Esophagus (tissue), 2 donors: ENCODE measurements at regions not wholly inside any gene's neighbourhood (a gene's known extent, or its start where the extent isn't known, plus 50 kb on each side); places are given as distances from the start of the nearest gene placed in this dataset.

Source experiments
- H3K27ac ChIP-seq, 2 donors: one replicate each; pipeline ENCODE4 v1.5.1; 2013; ENCODE audit warnings: low read depth in 2 of 2, mild to moderate bottlenecking in 2 of 2, inconsistent platforms in 1 of 2, low read length in 1 of 2, moderate library complexity in 1 of 2
- H3K27me3 ChIP-seq, 2 donors: one replicate each; pipeline ENCODE4 v1.6.1; 2013; ENCODE audit warnings: low read length in 2 of 2, control low read depth in 1 of 2, mild to moderate bottlenecking in 1 of 2; ENCODE audit not compliant: insufficient read depth in 2 of 2, control insufficient read depth in 1 of 2
- H3K36me3 ChIP-seq, 2 donors: one replicate each; pipeline ENCODE4 v1.6.1; 2013; ENCODE audit warnings: low read length in 1 of 2; ENCODE audit not compliant: control insufficient read depth in 2 of 2, insufficient read depth in 2 of 2
- H3K4me1 ChIP-seq, 2 donors: one replicate each; pipeline ENCODE4 v1.6.1; 2013; ENCODE audit warnings: low read length in 1 of 2; ENCODE audit not compliant: control insufficient read depth in 2 of 2, insufficient read depth in 2 of 2
- H3K4me3 ChIP-seq, 2 donors: one replicate each; pipeline ENCODE4 v1.5.1; 2013; ENCODE audit warnings: low read length in 2 of 2, mild to moderate bottlenecking in 2 of 2, low read depth in 1 of 2, moderate library complexity in 1 of 2
- H3K9me3 ChIP-seq, 2 donors: one replicate each; pipeline ENCODE4 v1.6.1; 2013; ENCODE audit warnings: mild to moderate bottlenecking in 2 of 2, low read depth in 1 of 2, low read length in 1 of 2, moderate library complexity in 1 of 2; ENCODE audit not compliant: control insufficient read depth in 2 of 2, insufficient read depth in 1 of 2
- WGBS, 2 donors: extraction: QIAGEN DNeasy Blood & Tissue Kit; methylation state at CpG; one replicate each; pipeline ENCODE4 v1.1.7; 2013; 5-methylcytosine and 5-hydroxymethylcytosine counted together
- donor health status: healthy with polysubstance abuse.
- donor health status: Bipolar disorder and iron deficiency.

GRCh38 chr1:218617986-218618385 is 272.9 kb downstream of the TGFB2 start:
- Histone ChIP-seq H3K27me3 (no peaks in the 10 kb centered on the region), H3K27ac (no peak overlapping the region), H3K4me1 (no peaks in the 10 kb centered on the region), H3K36me3 (no peaks in the 10 kb centered on the region), H3K4me3 (no peak overlapping the region), H3K9me3 (no peaks in the 10 kb centered on the region)

- 67 to 85% methylated on average over 1 of the region's 1 CpG for WGBS, 2 donors
- H3K27me3 ChIP-seq = no peaks in the 10 kb centered on the region
- H3K27ac ChIP-seq = no peak overlapping the region
- H3K9me3 ChIP-seq = no peaks in the 10 kb centered on the region
- H3K4me1 ChIP-seq = no peaks in the 10 kb centered on the region
- H3K4me3 ChIP-seq = no peak overlapping the region
- no peaks in the 10 kb centered on the region for H3K36me3 ChIP-seq
Measured at GRCh38 chr1:218620956-218621355, 275.8 kb downstream of the TGFB2 start.

DNA sequence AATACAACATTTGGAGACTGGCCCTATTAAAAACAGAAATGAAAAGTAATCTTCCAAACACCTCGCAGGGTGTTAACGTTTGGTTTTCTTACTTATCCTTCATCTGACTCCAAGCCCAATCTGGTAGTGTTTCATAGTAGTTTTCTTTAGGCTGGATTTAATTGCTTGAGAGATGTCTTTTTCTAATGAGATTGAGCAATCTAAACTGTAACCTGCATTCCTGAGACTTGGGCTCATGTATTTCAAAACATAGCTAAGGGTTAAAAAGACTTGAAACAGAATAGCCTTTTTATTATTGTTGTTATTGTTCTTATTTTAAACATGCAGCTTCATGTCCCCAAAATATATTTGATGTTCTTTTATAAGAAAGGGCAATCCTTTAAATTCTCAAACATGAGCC is 278.9 kb downstream of the TGFB2 start:
- Histone ChIP-seq H3K36me3 (no peaks in the 10 kb centered on the region), H3K4me1 (no peaks in the 10 kb centered on the region), H3K4me3 (no peak overlapping the region), H3K9me3 (no peaks in the 10 kb centered on the region), H3K27me3 (no peaks in the 10 kb centered on the region), H3K27ac (no peak overlapping the region)
- WGBS, 2 donors = 57 to 75% methylated on average over 2 of the region's 2 CpGs

DNA sequence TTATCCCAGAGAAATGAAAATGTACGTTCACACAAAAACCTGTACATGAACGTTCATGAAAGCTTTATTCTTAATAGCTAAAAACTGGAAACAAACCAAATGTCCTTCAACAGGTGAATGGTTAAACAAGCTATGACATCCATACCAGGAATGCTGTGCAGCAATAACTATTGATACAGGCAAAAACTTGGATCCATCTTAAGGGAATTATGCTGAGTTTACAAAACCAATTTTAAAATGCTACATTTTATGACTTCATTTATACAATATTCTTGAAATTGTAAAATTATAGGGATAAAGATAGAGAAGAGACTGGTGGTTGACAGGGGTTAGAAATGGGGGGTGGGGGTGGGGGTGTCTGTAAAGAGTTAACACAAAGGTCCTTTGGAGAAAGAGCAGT is 280.3 kb downstream of the TGFB2 start:
- H3K36me3 ChIP-seq = no peaks in the 10 kb centered on the region
- 39 to 57% methylated on average over 2 of the region's 2 CpGs for WGBS, 2 donors
- H3K4me3 ChIP-seq = no peak overlapping the region

DNA sequence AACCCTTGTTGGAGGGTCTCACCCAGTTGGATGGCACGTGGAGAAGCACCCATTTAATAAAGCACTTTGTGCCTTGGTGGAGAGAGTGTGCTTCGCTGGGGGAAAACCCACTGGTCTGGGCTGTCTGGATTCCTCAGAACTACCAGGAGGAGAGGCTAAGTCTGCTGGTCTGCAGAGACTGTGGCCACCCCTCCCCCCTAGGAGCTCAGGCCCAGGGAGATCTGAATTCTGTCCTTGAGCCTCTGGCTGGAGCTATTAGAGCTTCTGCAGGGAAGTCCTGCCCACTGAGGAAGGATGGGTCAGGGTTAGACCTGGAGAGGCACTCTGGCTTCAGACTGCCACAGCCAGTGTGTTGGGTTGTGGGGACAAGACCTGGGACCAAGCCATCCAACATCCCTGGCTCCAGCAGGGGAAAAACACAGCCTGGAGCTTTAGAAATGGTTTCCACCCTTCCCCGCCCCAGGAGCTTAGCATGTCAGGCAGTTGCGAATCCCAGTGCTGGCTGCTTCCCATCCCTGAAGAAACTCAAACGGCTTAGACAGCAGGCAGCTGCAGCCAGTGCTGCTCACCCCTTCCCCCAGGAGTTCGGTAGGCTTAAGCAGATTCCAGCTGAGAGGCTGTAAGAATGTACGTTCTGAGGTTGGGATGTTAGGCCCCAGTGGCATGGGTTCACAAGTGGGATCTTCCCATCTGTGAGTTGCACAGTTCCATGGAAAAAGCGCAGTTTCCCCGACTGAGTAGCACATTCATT is 288.3 kb downstream of the TGFB2 start:
- no peaks in the 10 kb centered on the region for H3K27me3 ChIP-seq
- peak overlapping the region; percentile 59 to 78 for H3K27ac ChIP-seq
- H3K9me3 ChIP-seq = no peaks in the 10 kb centered on the region
- no peak overlapping the region for H3K4me3 ChIP-seq
- WGBS, 2 donors = 55 to 67% methylated on average over 9 of the region's 9 CpGs
- no peaks in the 10 kb centered on the region for H3K36me3 ChIP-seq
- peaks cover 0 to 7% of the 10 kb centered on the region in 2 donors for H3K4me1 ChIP-seq

More for the DNA sequence above, 280.3 kb downstream of the TGFB2 start:
- Histone ChIP-seq H3K27me3 (no peaks in the 10 kb centered on the region), H3K4me1 (no peaks in the 10 kb centered on the region), H3K9me3 (no peaks in the 10 kb centered on the region), H3K27ac (no peak overlapping the region)

DNA sequence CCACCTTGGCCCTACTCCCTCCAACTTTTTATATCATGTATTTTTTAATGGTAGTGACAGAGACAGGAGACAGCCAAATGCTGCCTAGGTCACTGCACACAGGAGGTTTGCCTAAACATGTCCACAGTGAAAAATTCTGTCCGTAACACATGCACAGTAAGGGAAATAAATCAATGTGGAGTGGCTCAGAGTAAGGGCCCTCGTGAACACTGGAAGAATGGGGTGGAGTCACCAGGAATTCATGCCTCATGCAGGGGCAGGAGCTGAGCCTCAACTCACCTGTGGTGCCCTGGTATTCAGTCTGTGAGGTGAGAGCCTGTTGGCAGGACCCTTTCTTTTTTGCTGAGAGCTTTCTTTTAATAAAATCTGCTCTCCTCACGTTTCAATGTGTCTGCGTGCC is 289.1 kb downstream of the TGFB2 start:
- 54 to 55% methylated on average over 4 of the region's 4 CpGs for WGBS, 2 donors
- Histone ChIP-seq H3K4me3 (no peak overlapping the region), H3K27ac (no peak overlapping the region), H3K4me1 (peaks cover 0 to 7% of the 10 kb centered on the region in 2 donors), H3K36me3 (no peaks in the 10 kb centered on the region), H3K9me3 (no peaks in the 10 kb centered on the region), H3K27me3 (no peaks in the 10 kb centered on the region)

- H3K4me3 ChIP-seq = no peak overlapping the region
- WGBS, 2 donors = 63 to 82% methylated on average over 1 of the region's 1 CpG
- no peaks in the 10 kb centered on the region for H3K36me3 ChIP-seq
- H3K27ac ChIP-seq = no peak overlapping the region
- H3K27me3 ChIP-seq = no peaks in the 10 kb centered on the region
- H3K9me3 ChIP-seq = no peaks in the 10 kb centered on the region
- peaks cover 0 to 7% of the 10 kb centered on the region in 2 donors for H3K4me1 ChIP-seq
Measured at GRCh38 chr1:218636548-218636947, 291.4 kb downstream of the TGFB2 start.

DNA sequence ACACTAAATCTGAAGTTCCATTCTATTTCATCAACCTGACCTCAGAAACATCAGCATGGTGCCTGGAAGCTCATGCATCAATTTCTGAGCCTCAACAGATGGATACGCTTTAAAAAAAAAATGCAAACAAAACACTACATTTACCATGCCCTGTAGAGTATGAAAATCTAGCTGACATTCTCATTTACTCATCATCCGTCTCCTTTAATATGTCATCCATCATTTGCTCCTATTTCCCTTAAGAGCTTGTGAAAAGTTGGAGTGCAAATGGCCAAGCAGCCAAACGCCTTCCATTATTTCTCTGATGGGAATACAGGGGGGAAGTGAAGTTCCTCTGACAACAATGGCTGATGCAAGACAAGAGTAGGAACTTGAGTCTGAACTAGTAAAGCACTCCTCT is 295.0 kb downstream of the TGFB2 start:
- no peak overlapping the region for H3K27ac ChIP-seq
- WGBS, 2 donors = 87 to 90% methylated on average over 3 of the region's 3 CpGs
- H3K36me3 ChIP-seq = no peaks in the 10 kb centered on the region
- H3K27me3 ChIP-seq = no peaks in the 10 kb centered on the region
- no peak overlapping the region for H3K4me3 ChIP-seq
- H3K9me3 ChIP-seq = no peaks in the 10 kb centered on the region
- peaks cover 0 to 5% of the 10 kb centered on the region in 2 donors for H3K4me1 ChIP-seq

DNA sequence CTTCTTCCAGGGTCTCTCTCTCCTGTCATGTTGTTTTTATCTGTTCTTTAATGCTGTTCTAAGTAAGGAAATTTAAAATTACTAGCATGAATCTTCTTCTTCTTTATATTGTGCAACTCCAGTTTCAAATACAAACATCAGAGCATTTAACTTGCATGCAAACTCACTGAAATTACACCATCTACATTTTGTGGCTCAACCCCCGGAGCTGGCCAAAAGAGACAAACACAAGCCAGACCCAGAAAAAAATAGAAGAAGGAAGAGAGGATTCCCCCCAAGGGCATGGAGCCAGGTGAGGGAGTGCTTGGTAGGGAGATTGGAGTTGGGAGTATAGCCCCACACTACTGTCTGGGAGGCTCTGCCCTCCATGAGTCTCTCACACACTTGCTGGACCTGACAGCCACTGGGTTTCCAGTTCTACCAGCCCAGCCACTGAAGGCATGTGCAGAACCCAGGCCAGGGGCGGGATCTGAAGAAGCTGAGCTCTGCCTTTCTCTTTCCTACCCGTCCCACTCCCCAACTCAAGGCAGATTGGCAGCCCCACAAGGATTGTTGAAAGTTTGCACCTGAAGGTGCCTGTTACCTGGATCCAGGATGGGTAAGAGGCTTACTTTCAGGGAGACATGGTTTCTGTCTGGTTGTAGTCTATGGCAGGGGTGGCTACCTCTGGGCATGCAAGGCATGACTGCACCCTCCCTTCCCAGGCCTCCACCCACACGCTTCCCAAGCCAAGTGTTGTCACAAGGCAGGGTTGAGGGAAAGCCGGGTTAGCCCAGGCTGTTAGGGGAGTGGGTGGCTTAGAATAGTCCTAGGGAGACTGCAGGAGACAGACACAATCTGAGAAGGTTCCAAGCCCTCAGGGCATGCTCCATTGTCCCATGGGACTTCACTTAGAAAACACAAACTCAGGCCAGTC is 297.2 kb downstream of the TGFB2 start:
- peak overlapping the region; percentile 40 to 65 for H3K27ac ChIP-seq
- H3K9me3 ChIP-seq = no peaks in the 10 kb centered on the region
- H3K27me3 ChIP-seq = no peaks in the 10 kb centered on the region
- peaks cover 0 to 5% of the 10 kb centered on the region in 2 donors for H3K4me1 ChIP-seq
- no peak overlapping the region for H3K4me3 ChIP-seq
- WGBS, 2 donors = 52 to 63% methylated on average over 5 of the region's 5 CpGs
- H3K36me3 ChIP-seq = no peaks in the 10 kb centered on the region
